ENCODE measurements at regions not wholly inside any gene's neighbourhood (a gene's known extent, or its start where the extent isn't known, plus 50 kb on each side); places are given as distances from the start of the nearest gene placed in this dataset.

DNA sequence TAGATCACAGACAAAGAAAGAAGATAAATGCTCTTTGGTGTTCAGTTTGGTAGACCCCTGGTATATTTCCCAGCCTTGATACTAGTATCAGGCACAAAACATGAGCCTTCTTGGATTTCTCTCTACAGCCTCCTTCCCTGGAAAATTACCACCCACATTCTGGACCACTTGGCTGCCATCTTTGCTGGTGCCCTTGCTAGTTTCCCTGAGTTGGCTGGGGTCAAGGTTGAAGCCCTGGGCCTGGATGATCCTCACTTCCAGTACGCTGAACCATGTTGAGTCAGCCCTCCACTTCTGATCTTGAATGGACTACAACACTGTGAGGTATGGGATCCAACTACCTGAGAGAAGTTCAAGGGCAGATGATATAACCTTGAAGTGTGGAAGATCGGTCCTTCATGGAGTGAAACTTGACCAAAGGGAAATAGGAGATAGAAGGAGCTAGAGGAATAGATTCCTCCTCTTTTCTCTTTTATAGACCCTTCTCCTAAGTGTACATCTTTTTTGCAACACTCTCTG, 501.4 kb downstream of the TMEM114 start:
- Mint-ChIP-seq H3K9me3 (ENCODE audit: unreplicated experiment) (no peaks in the 10 kb centered on the region), H3K36me3 (ENCODE audit: low read depth, unreplicated experiment) (no peaks in the 10 kb centered on the region), H3K27ac (ENCODE audit: unreplicated experiment) (no peak overlapping the region), H3K4me1 (ENCODE audit: unreplicated experiment) (no peaks in the 10 kb centered on the region), H3K4me3 (ENCODE audit: unreplicated experiment) (no peak overlapping the region), H3K27me3 (ENCODE audit: unreplicated experiment) (peaks cover 1% of the 10 kb centered on the region)
- TF ChIP-seq, protein P1, sequence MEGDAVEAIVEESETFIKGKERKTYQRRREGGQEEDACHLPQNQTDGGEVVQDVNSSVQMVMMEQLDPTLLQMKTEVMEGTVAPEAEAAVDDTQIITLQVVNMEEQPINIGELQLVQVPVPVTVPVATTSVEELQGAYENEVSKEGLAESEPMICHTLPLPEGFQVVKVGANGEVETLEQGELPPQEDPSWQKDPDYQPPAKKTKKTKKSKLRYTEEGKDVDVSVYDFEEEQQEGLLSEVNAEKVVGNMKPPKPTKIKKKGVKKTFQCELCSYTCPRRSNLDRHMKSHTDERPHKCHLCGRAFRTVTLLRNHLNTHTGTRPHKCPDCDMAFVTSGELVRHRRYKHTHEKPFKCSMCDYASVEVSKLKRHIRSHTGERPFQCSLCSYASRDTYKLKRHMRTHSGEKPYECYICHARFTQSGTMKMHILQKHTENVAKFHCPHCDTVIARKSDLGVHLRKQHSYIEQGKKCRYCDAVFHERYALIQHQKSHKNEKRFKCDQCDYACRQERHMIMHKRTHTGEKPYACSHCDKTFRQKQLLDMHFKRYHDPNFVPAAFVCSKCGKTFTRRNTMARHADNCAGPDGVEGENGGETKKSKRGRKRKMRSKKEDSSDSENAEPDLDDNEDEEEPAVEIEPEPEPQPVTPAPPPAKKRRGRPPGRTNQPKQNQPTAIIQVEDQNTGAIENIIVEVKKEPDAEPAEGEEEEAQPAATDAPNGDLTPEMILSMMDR (IDR thresholded peaks at IDR 0.05; ENCODE audit: unreplicated experiment): no peak
- no peak for DNase-seq (ENCODE audit: low spot score)

DNA sequence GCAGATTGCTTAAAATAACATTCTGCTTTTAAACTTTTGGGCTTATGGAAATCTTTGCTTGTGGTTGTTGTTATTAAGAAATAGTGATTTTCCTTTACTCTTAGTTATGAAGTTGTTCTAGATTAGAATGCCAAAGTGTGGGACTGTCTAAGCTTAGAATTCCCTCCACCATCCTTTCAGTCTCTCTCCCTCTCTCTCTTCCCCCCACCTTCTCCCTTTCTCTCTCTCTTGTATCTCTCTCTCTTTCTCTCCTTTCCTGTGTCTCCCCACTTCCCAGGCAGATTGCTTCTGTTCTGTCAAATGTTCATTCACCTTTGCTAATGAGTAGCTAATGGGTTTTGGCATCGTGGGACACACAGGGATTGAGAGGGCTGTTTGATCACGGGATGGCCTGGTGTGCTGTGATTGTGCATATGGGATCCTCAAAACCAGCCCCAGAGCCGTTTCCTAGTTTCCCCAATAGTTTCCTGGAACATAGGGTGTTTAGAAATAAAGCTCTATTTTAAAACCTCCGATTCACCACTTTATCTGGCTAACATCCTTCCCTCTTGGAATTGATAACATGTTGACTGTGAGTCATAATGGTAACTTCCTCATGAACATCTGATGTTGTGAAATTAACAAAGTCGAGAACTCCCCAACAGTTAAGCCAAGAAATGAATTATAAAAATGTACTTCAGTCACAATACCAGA, 502.6 kb downstream of the TMEM114 start:
- Mint-ChIP-seq H3K36me3 (ENCODE audit: low read depth, unreplicated experiment) (no peaks in the 10 kb centered on the region), H3K27ac (ENCODE audit: unreplicated experiment) (no peak overlapping the region), H3K4me3 (ENCODE audit: unreplicated experiment) (no peak overlapping the region), H3K9me3 (ENCODE audit: unreplicated experiment) (no peaks in the 10 kb centered on the region), H3K4me1 (ENCODE audit: unreplicated experiment) (no peaks in the 10 kb centered on the region), H3K27me3 (ENCODE audit: unreplicated experiment) (no peaks in the 10 kb centered on the region)
- DNase-seq (ENCODE audit: low spot score): no peak
- TF ChIP-seq, protein P1 (IDR thresholded peaks at IDR 0.05; ENCODE audit: unreplicated experiment): no peak

DNA sequence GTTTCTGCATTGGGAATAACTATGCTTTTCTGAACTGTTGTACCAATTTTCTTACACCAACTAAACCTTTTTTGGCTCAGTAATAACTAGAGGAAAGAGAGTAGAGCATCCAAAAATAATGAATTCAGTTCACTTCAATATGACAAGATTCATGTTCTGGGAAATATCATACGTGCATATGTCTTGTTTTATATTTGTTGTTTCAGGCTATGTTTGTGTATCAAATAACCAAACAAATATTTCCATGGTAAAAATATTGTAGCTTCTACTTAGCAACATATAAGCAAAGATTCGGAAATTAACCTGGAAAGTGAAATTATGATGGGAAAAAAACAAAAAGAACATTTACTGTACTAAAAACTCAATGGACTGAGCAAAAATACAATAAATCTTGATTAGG, 503.2 kb downstream of the TMEM114 start:
- Mint-ChIP-seq H3K9me3 (ENCODE audit: unreplicated experiment) (no peaks in the 10 kb centered on the region), H3K4me3 (ENCODE audit: unreplicated experiment) (no peak overlapping the region), H3K4me1 (ENCODE audit: unreplicated experiment) (no peaks in the 10 kb centered on the region), H3K27ac (ENCODE audit: unreplicated experiment) (no peak overlapping the region), H3K36me3 (ENCODE audit: low read depth, unreplicated experiment) (no peaks in the 10 kb centered on the region), H3K27me3 (ENCODE audit: unreplicated experiment) (no peaks in the 10 kb centered on the region)
- DNase-seq (ENCODE audit: low spot score): no peak
- TF ChIP-seq, protein P1 (IDR thresholded peaks at IDR 0.05; ENCODE audit: unreplicated experiment): no peak

DNA sequence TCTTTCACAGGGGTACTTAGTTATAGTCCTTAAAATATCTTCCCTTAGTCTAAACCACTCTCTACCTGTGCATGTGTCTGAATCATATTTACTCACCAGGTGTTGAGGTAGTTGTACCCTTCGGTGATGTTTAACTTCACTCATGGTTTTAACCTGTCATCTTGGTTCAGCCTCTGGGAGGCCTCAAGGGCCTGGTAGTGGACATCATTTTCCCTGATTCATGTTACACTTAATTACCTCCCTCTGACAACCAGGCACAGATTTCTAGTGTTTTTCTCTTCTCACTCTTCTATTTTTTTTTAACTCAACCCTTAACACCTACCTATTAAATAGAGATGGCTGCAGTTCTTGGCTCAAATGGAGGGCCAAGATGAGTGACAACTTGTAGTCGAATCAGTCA, 505.4 kb downstream of the TMEM114 start:
- TF ChIP-seq, protein P1 (IDR thresholded peaks at IDR 0.05; ENCODE audit: unreplicated experiment): no peak
- H3K4me3 Mint-ChIP-seq (ENCODE audit: unreplicated experiment): no peak overlapping the region
- no peaks in the 10 kb centered on the region for H3K36me3 Mint-ChIP-seq (ENCODE audit: low read depth, unreplicated experiment)

DNA sequence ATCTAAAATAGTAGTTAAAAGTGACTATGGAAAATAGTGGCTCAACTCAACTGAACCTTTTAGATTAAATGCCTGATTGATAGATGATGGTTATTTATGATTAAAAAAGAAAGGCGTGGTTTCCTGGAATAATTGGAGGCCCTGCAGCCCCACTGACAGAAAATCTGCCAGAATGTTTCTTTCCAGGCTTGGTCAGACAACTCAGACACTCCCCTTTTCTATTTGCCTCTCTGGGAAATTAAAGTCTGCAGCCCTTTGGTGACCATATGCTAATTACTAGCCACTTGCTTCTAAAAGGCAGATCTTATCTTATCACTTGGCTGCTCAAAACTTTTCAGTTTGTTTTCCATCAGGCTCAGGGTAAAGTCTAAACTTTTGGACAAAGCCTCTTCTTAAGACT, 506.0 kb downstream of the TMEM114 start:
- Mint-ChIP-seq H3K27ac (ENCODE audit: unreplicated experiment) (no peak overlapping the region), H3K4me3 (ENCODE audit: unreplicated experiment) (no peak overlapping the region), H3K4me1 (ENCODE audit: unreplicated experiment) (no peaks in the 10 kb centered on the region), H3K9me3 (ENCODE audit: unreplicated experiment) (peaks cover 5% of the 10 kb centered on the region), H3K36me3 (ENCODE audit: low read depth, unreplicated experiment) (no peaks in the 10 kb centered on the region), H3K27me3 (ENCODE audit: unreplicated experiment) (peaks cover 1% of the 10 kb centered on the region)
- no peak for DNase-seq (ENCODE audit: low spot score)
- TF ChIP-seq, protein P1 (IDR thresholded peaks at IDR 0.05; ENCODE audit: unreplicated experiment): no peak

More for the DNA sequence above, 505.4 kb downstream of the TMEM114 start:
- DNase-seq (ENCODE audit: low spot score): no peak
- Mint-ChIP-seq H3K9me3 (ENCODE audit: unreplicated experiment) (peaks cover 4% of the 10 kb centered on the region), H3K27ac (ENCODE audit: unreplicated experiment) (no peak overlapping the region), H3K4me1 (ENCODE audit: unreplicated experiment) (no peaks in the 10 kb centered on the region), H3K27me3 (ENCODE audit: unreplicated experiment) (peaks cover 1% of the 10 kb centered on the region)

Data from endothelial cell (in vitro differentiated cells).